Fibroblast of pulmonary artery (primary cell): ENCODE measurements at regions not wholly inside any gene's neighbourhood (a gene's known extent, or its start where the extent isn't known, plus 50 kb on each side); places are given as distances from the start of the nearest gene placed in this dataset.

Source experiments
- DNase-seq: peaks from one replicate; pipeline ENCODE4 v3.0.0-alpha.2; 2010; ENCODE audit warnings: low read depth
- H3K4me3 ChIP-seq: replicated peaks from 2 replicates; pipeline ENCODE4 v1.5.1; 2011; ENCODE audit warnings: low read depth, mild to moderate bottlenecking, control low read depth, low read length, moderate library complexity
- CTCF ChIP-seq: IDR thresholded peaks from 2 replicates; pipeline ENCODE4 v1.5.1; 2011; ENCODE audit warnings: mild to moderate bottlenecking, control low read depth, low read length, inconsistent platforms; ENCODE audit errors: missing control alignments

DNA sequence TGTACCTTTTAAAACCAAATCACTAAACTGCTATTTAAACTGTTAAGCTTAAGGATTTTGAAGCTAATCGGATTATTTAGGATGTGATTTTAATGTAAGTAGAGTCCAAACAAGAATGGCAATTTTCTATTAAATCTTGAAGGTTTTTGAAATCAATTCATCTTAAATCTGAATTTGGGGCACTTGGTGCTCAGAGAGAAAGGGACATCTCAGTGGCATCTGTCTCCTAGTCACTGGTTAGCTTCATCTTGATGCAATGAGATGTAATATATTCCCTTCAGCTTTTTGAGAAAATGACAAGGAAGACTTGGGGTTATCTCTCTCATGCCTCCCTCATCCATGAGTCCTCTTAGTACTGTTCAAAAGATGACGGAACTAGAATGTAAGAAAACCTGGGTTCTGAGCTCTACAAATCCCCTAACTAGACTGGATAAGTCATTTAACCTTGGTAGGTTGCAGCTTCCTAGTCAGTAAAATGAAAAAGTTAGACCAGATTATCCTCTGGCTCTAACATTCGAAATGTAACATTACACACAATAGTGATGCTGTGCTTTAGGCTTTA is 198.5 kb upstream of the NEBL start:
- DNase-seq: no peak
- TF ChIP-seq CTCF: no peak
- no peak overlapping the region for H3K4me3 ChIP-seq

GRCh38 chr10:21095073-21095472 is 198.0 kb upstream of the NEBL start:
- no peak overlapping the region for H3K4me3 ChIP-seq
- no peak for TF ChIP-seq CTCF
- DNase-seq: no peak

DNA sequence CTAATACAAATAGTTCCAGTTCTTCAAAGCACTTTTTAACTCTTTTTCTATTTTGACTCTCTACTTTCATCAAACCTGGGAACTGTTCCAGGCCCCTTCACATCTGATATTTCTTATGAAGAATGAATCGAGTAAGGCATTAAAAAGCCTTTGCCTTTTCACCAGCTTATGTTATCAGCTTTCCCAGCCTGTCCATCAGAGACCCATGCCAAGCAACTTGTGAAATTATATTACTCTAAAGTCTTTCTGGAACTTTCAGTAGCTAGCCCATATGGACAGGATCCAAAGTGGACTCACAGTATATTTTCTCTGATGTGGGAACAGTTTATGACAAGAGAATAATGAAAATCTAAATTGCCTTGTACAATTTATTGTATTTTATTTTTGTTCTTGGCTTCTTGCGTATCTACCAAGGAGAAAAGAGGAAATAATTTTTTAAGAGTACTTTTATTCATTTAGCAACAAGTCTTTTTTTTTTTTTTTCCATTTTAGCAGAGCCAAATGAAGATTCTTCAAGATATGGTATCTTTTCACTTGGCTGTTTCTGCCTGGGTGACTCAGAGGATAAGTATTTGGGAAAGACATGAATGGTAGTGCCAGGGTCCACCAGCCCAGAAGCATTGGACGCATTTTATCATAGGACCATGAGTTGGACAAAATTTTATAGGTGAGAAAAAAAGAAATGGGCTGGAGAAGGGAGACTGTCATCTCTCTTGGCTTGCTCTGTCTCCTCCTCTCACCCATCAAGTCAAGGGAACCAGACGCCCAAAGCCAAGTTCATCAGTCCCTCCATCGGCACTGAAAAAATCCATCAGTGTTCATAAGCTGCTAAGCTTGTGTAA is 195.8 kb upstream of the NEBL start:
- TF ChIP-seq CTCF: no peak
- H3K4me3 ChIP-seq: no peak overlapping the region
- peak; percentile 70 for DNase-seq

GRCh38 chr10:21090609-21091082 is 193.5 kb upstream of the NEBL start:
- H3K4me3 ChIP-seq: no peak overlapping the region
- DNase-seq: no peak
- TF ChIP-seq CTCF: no peak

GRCh38 chr10:21087476-21087875 is 190.4 kb upstream of the NEBL start:
- no peak overlapping the region for H3K4me3 ChIP-seq
- no peak for DNase-seq
- no peak for TF ChIP-seq CTCF

GRCh38 chr10:21084700-21085099 is 187.6 kb upstream of the NEBL start:
- no peak overlapping the region for H3K4me3 ChIP-seq
- DNase-seq: no peak
- no peak for TF ChIP-seq CTCF
